HepG2 (cell line): ENCODE measurements at regions not wholly inside any gene's neighbourhood (a gene's known extent, or its start where the extent isn't known, plus 50 kb on each side); places are given as distances from the start of the nearest gene placed in this dataset.
A peak's percentile ranks its signal among the peaks of the same experiment; 100 is the strongest.

Source experiments
- CAMTA2 ChIP-seq: sonication (generic); formaldehyde crosslinking; IDR thresholded peaks from 2 replicates; pipeline ENCODE4 v1.4.0; 2020; ENCODE audit warnings: mild to moderate bottlenecking, missing genetic modification reagents, borderline replicate concordance
- CEBPB ChIP-seq: IDR thresholded peaks from 2 replicates; pipeline ENCODE4 v1.6.1; 2011; ENCODE audit warnings: low read depth, low read length, improper control_type of control experiment, borderline replicate concordance
- CREBL2 ChIP-seq: sonication (generic); formaldehyde crosslinking; IDR thresholded peaks from 2 replicates; pipeline ENCODE4 v1.8.1; 2023; ENCODE audit warnings: missing genetic modification reagents, mild to moderate bottlenecking, borderline replicate concordance
- MAFG ChIP-seq: sonication (generic); formaldehyde crosslinking; IDR thresholded peaks from 2 replicates; pipeline ENCODE4 v1.5.1; 2020; ENCODE audit warnings: mild to moderate bottlenecking, missing genetic modification reagents
- MBNL3 ChIP-seq: fragments of 250-450 bp; sonication (Bioruptor Pico); conservative IDR thresholded peaks from 2 replicates; pipeline ENCODE4 v1.8.0; 2022; ENCODE audit warnings: mild to moderate bottlenecking, inconsistent platforms
- MYNN ChIP-seq: sonication (generic); formaldehyde crosslinking; IDR thresholded peaks from 2 replicates; pipeline ENCODE4 v1.4.0; 2020; ENCODE audit warnings: mild to moderate bottlenecking, low read depth, missing genetic modification reagents
- NR2F1 ChIP-seq, 2 experiments: fragments of 450-650 bp in 1 of 2; formaldehyde crosslinking in 1 of 2; IDR thresholded peaks; 2 replicates each; pipeline versions ENCODE4 v1.5.0 to v1.6.1; 2016 to 2020; ENCODE audit warnings: mild to moderate bottlenecking in 1 of 2, missing compliant biosample characterization in 1 of 2, missing genetic modification reagents in 1 of 2, moderate library complexity in 1 of 2
- RBFOX2 ChIP-seq: fragments of 200-400 bp; formaldehyde crosslinking; IDR thresholded peaks from 2 replicates; pipeline ENCODE4 v1.6.1; 2017; ENCODE audit warnings: low read depth, mild to moderate bottlenecking, low read length
- RFX3 ChIP-seq: IDR thresholded peaks from 2 replicates; pipeline ENCODE4 v1.6.1; 2016; ENCODE audit warnings: missing biosample characterization, missing genetic modification reagents
- SMAD9 ChIP-seq: sonication (generic); formaldehyde crosslinking; IDR thresholded peaks from 2 replicates; pipeline ENCODE4 v1.5.1; 2020; ENCODE audit warnings: mild to moderate bottlenecking, missing genetic modification reagents
- SYNCRIP ChIP-seq: fragments of 200-400 bp; formaldehyde crosslinking; IDR thresholded peaks from 2 replicates; pipeline ENCODE4 v1.6.1; 2018; ENCODE audit warnings: mild to moderate bottlenecking, low read depth, low read length; ENCODE audit not compliant: insufficient read depth
- U2AF1 ChIP-seq: fragments of 200-400 bp; formaldehyde crosslinking; optimal IDR thresholded peaks from 2 replicates; pipeline ENCODE3; 2017; ENCODE audit warnings: mild to moderate bottlenecking, low read depth, low read length
- ZMYM4 ChIP-seq: sonication (generic); formaldehyde crosslinking; IDR thresholded peaks from 2 replicates; pipeline ENCODE4 v1.8.1; 2023; ENCODE audit warnings: mild to moderate bottlenecking, missing genetic modification reagents
- ZNF121 ChIP-seq: sonication (generic); formaldehyde crosslinking; IDR thresholded peaks from 2 replicates; pipeline ENCODE4 v1.5.0; 2020; ENCODE audit warnings: mild to moderate bottlenecking, missing genetic modification reagents
- ZNF232 ChIP-seq: sonication (generic); formaldehyde crosslinking; IDR thresholded peaks from 2 replicates; pipeline ENCODE4 v1.4.0; 2020; ENCODE audit warnings: missing genetic modification reagents, borderline replicate concordance
- ZNF3 ChIP-seq: IDR thresholded peaks from 2 replicates; pipeline ENCODE4 v1.7.0; 2017; ENCODE audit warnings: inconsistent platforms
- ZNF564 ChIP-seq: sonication (generic); formaldehyde crosslinking; IDR thresholded peaks from 2 replicates; pipeline ENCODE4 v1.8.1; 2023; ENCODE audit warnings: mild to moderate bottlenecking, missing genetic modification reagents
- ZNF660 ChIP-seq: sonication (generic); formaldehyde crosslinking; IDR thresholded peaks from 2 replicates; pipeline ENCODE4 v1.5.1; 2020; ENCODE audit warnings: mild to moderate bottlenecking, low read depth, missing genetic modification reagents, borderline replicate concordance
- ZNF749 ChIP-seq: sonication (generic); formaldehyde crosslinking; IDR thresholded peaks from 2 replicates; pipeline ENCODE4 v1.8.0; 2022; ENCODE audit warnings: mild to moderate bottlenecking, missing genetic modification reagents, moderate library complexity, borderline replicate concordance
- ZNF772 ChIP-seq: sonication (generic); formaldehyde crosslinking; IDR thresholded peaks from 2 replicates; pipeline ENCODE4 v1.5.0; 2020; ENCODE audit warnings: mild to moderate bottlenecking, missing genetic modification reagents
- ZNF816 ChIP-seq: sonication (generic); formaldehyde crosslinking; IDR thresholded peaks from 2 replicates; pipeline ENCODE4 v1.8.0; 2022; ENCODE audit warnings: missing genetic modification reagents, mild to moderate bottlenecking, borderline replicate concordance
- TF ChIP-seq, protein P1 (sequence below): IDR thresholded peaks from 2 replicates; pipeline ENCODE4 v1.4.0; 2020; ENCODE audit warnings: mild to moderate bottlenecking, missing genetic modification reagents
- TF ChIP-seq, protein P2 (sequence below): sonication (generic); formaldehyde crosslinking; IDR thresholded peaks from 2 replicates; pipeline ENCODE4 v1.9.0; 2022; ENCODE audit warnings: low read depth, missing genetic modification reagents

DNA sequence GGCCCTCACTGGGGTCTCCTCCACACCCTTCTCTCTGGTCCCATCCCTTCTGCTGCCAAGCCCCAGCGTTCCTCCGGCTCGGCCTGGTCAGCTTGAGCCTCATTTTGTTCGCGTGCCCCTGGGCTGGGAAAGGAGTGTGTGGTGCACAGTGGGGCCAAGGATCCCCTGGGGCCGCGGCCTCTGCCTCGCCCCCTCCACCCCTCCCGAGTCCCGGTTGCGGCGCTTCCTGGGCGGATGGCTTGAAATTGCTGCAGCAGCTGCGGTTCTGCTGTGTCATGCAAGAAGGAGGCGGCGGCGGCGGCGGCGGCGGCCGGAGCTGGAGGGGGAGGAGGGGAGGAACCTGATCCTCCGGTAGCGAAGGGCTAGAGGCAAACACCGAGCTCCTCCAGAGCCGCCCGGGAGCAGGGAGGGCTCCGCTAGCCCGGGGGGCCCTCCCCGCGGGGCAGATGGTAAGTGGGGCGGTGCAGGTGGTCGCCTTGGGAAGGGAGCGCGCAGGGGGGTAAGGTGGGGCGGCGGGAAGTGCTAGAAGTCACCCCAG is 217.8 kb upstream of the MKLN1 start (continued):
- TF ChIP-seq, protein P1, sequence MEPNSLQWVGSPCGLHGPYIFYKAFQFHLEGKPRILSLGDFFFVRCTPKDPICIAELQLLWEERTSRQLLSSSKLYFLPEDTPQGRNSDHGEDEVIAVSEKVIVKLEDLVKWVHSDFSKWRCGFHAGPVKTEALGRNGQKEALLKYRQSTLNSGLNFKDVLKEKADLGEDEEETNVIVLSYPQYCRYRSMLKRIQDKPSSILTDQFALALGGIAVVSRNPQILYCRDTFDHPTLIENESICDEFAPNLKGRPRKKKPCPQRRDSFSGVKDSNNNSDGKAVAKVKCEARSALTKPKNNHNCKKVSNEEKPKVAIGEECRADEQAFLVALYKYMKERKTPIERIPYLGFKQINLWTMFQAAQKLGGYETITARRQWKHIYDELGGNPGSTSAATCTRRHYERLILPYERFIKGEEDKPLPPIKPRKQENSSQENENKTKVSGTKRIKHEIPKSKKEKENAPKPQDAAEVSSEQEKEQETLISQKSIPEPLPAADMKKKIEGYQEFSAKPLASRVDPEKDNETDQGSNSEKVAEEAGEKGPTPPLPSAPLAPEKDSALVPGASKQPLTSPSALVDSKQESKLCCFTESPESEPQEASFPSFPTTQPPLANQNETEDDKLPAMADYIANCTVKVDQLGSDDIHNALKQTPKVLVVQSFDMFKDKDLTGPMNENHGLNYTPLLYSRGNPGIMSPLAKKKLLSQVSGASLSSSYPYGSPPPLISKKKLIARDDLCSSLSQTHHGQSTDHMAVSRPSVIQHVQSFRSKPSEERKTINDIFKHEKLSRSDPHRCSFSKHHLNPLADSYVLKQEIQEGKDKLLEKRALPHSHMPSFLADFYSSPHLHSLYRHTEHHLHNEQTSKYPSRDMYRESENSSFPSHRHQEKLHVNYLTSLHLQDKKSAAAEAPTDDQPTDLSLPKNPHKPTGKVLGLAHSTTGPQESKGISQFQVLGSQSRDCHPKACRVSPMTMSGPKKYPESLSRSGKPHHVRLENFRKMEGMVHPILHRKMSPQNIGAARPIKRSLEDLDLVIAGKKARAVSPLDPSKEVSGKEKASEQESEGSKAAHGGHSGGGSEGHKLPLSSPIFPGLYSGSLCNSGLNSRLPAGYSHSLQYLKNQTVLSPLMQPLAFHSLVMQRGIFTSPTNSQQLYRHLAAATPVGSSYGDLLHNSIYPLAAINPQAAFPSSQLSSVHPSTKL (CRISPR knock-in tag): peak; percentile 67
- TF ChIP-seq ZNF121 (CRISPR knock-in tag) (no peak), CREBL2 (CRISPR knock-in tag) (no peak), SMAD9 (no peak), ZNF564 (CRISPR knock-in tag) (0 out of 2 replicates have a peak, but pooled peaks have one; percentile 44), ZNF232 (no peak), U2AF1 (no peak), ZNF3 (CRISPR knock-in tag) (no peak), ZNF749 (CRISPR knock-in tag) (no peak), MYNN (CRISPR knock-in tag) (no peak), MBNL3 (CRISPR knock-in tag) (no peak), ZNF772 (peak; percentile 82), NR2F1 (CRISPR knock-in tag; IDR thresholded peaks at IDR 0.05) (no peak), CEBPB (no peak), RFX3 (CRISPR knock-in tag) (no peak), ZMYM4 (CRISPR knock-in tag) (peak; percentile 42; the same call in 1 of the 2 replicates), SYNCRIP (no peak), RBFOX2 (peak; percentile 76), MAFG (peak; percentile 96), ZNF660 (no peak), CAMTA2 (no peak), ZNF816 (CRISPR knock-in tag) (no peak)
- TF ChIP-seq, protein P2, sequence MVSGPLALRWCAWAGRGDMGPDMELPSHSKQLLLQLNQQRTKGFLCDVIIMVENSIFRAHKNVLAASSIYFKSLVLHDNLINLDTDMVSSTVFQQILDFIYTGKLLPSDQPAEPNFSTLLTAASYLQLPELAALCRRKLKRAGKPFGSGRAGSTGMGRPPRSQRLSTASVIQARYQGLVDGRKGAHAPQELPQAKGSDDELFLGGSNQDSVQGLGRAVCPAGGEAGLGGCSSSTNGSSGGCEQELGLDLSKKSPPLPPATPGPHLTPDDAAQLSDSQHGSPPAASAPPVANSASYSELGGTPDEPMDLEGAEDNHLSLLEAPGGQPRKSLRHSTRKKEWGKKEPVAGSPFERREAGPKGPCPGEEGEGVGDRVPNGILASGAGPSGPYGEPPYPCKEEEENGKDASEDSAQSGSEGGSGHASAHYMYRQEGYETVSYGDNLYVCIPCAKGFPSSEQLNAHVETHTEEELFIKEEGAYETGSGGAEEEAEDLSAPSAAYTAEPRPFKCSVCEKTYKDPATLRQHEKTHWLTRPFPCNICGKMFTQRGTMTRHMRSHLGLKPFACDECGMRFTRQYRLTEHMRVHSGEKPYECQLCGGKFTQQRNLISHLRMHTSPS: no peak
